IMR-90 (cell line): ENCODE measurements at regions not wholly inside any gene's neighbourhood (a gene's known extent, or its start where the extent isn't known, plus 50 kb on each side); places are given as distances from the start of the nearest gene placed in this dataset.

Experiments
- ATAC-seq: fragments of 200-7000 bp; cut with Tn5 transposase; 2 replicates; pipeline ENCODE4 v1.9.1; 2020; ENCODE audit warnings: low read depth, mild to moderate bottlenecking, moderate library complexity
- BruUV-seq: library from RNA; stranded (reverse); fragments of 400-500 nt; replicated peaks from 2 replicates; lab custom pipeline; 2021; lab: Mats Ljungman, UMichigan
- CTCF ChIA-PET: fragments of 300-600 bp; formaldehyde crosslinking; extraction: SDS; loops from one replicate; lab custom pipeline; 2021; ENCODE audit warnings: antibody characterized with exemption; lab: Yijun Ruan, JAX
- POLR2A ChIA-PET: fragments of 300-600 bp; sonication (Branson Sonifier 250); formaldehyde crosslinking; loops from one replicate; lab custom pipeline; 2022; ENCODE audit warnings: antibody characterized with exemption; ENCODE audit not compliant: unreplicated experiment; lab: Charles Lee
- DNase-seq: peaks from one replicate; pipeline ENCODE4 v3.0.0; 2013
- H2AFZ ChIP-seq: replicated peaks from 2 replicates; pipeline ENCODE3; 2013; ENCODE audit warnings: low read length, mild to moderate bottlenecking; ENCODE audit not compliant: poor library complexity
- H2AK5ac ChIP-seq: 2 replicates; pipeline ENCODE4 v1.6.1; 2013; ENCODE audit warnings: low read depth, low read length, inconsistent platforms
- H2AK9ac ChIP-seq: replicated peaks from 2 replicates; pipeline ENCODE3; 2013; ENCODE audit warnings: mild to moderate bottlenecking, low read depth, low read length, moderate library complexity; ENCODE audit not compliant: poor library complexity
- H2BK120ac ChIP-seq: 2 replicates; pipeline ENCODE4 v1.6.1; 2013; ENCODE audit warnings: low read depth, low read length, inconsistent platforms
- H2BK15ac ChIP-seq: 3 replicates; pipeline ENCODE4 v1.6.1; 2013; ENCODE audit warnings: low read depth, low read length, inconsistent platforms
- H2BK20ac ChIP-seq: 2 replicates; pipeline ENCODE4 v1.6.1; 2013; ENCODE audit warnings: low read depth, mild to moderate bottlenecking, inconsistent platforms, low read length, moderate library complexity
- H2BK5ac ChIP-seq: 2 replicates; pipeline ENCODE4 v1.6.1; 2013; ENCODE audit warnings: mild to moderate bottlenecking, low read depth, low read length, inconsistent platforms; ENCODE audit not compliant: poor library complexity, severe bottlenecking
- H3K14ac ChIP-seq: replicated peaks from 2 replicates; pipeline ENCODE4 v1.6.1; 2013; ENCODE audit warnings: low read depth, low read length, inconsistent platforms
- H3K18ac ChIP-seq: 2 replicates; pipeline ENCODE4 v1.6.1; 2013; ENCODE audit warnings: low read depth, low read length, control low read depth
- H3K23ac ChIP-seq: 2 replicates; pipeline ENCODE4 v1.6.1; 2013; ENCODE audit warnings: low read depth, low read length, inconsistent platforms
- H3K27ac ChIP-seq: 2 replicates; pipeline ENCODE4 v1.5.1; 2013; ENCODE audit warnings: mild to moderate bottlenecking, control low read depth, low read length; ENCODE audit not compliant: insufficient read depth
- H3K27me3 ChIP-seq: 2 replicates; pipeline ENCODE4 v1.6.1; 2013; ENCODE audit warnings: low read length; ENCODE audit not compliant: control insufficient read depth, insufficient read depth
- H3K36me3 ChIP-seq: 2 replicates; pipeline ENCODE4 v1.6.1; 2013; ENCODE audit warnings: low read length, mixed read lengths; ENCODE audit not compliant: control insufficient read depth, insufficient read depth
- H3K4ac ChIP-seq: 2 replicates; pipeline ENCODE4 v1.6.1; 2013; ENCODE audit warnings: low read depth, low read length, inconsistent platforms
- H3K4me1 ChIP-seq: 2 replicates; pipeline ENCODE4 v1.6.1; 2013; ENCODE audit warnings: low read length, mixed read lengths; ENCODE audit not compliant: control insufficient read depth, insufficient read depth
- H3K4me2 ChIP-seq: 2 replicates; pipeline ENCODE4 v1.6.1; 2013; ENCODE audit warnings: low read depth, mild to moderate bottlenecking, control low read depth, low read length, moderate library complexity
- H3K4me3 ChIP-seq: 2 replicates; pipeline ENCODE4 v1.5.1; 2013; ENCODE audit warnings: low read depth, mild to moderate bottlenecking, control low read depth, low read length, moderate library complexity; ENCODE audit not compliant: insufficient read depth
- H3K56ac ChIP-seq: 2 replicates; pipeline ENCODE4 v1.6.1; 2013; ENCODE audit warnings: low read length, inconsistent platforms; ENCODE audit not compliant: insufficient read depth; ENCODE audit errors: extremely low read depth
- H3K79me1 ChIP-seq, 2 experiments: 2 replicates each; pipeline ENCODE4 v1.6.1; 2013; ENCODE audit warnings: low read length in 2 of 2, inconsistent platforms in 1 of 2, low read depth in 1 of 2
- H3K9ac ChIP-seq: 2 replicates; pipeline ENCODE4 v1.6.1; 2013; ENCODE audit warnings: low read depth, low read length, control low read depth
- H3K9me1 ChIP-seq: 2 replicates; pipeline ENCODE4 v1.6.1; 2013; ENCODE audit warnings: low read length, inconsistent platforms; ENCODE audit not compliant: insufficient read depth
- H3K9me3 ChIP-seq: 2 replicates; pipeline ENCODE4 v1.6.1; 2013; ENCODE audit warnings: low read length; ENCODE audit not compliant: control insufficient read depth, insufficient read depth
- H4K20me1 ChIP-seq: 2 replicates; pipeline ENCODE4 v1.6.1; 2013; ENCODE audit warnings: low read length, inconsistent platforms; ENCODE audit not compliant: insufficient read depth
- H4K5ac ChIP-seq: 2 replicates; pipeline ENCODE4 v1.6.1; 2013; ENCODE audit warnings: mild to moderate bottlenecking, low read depth, low read length, control low read depth
- H4K8ac ChIP-seq, 2 experiments: 2 replicates each; pipeline ENCODE4 v1.6.1; 2013; ENCODE audit warnings: low read depth in 2 of 2, low read length in 2 of 2, control low read depth in 1 of 2, inconsistent platforms in 1 of 2
- H4K91ac ChIP-seq: 2 replicates; pipeline ENCODE4 v1.6.1; 2013; ENCODE audit warnings: low read depth, low read length, inconsistent platforms; ENCODE audit not compliant: insufficient read depth
- CHD1 ChIP-seq: IDR thresholded peaks from 2 replicates; pipeline ENCODE4 v1.6.1; 2012; ENCODE audit warnings: low read depth, low read length, improper control_type of control experiment
- RFX5 ChIP-seq: IDR thresholded peaks from 2 replicates; pipeline ENCODE4 v1.8.0; 2012; ENCODE audit warnings: low read depth, mild to moderate bottlenecking, low read length, moderate library complexity
- WGBS, 2 experiments: methylation state at CpG; one replicate each; pipeline versions ENCODE4 v1.1.5 to v1.1.7; 2013; ENCODE audit warnings: missing lambda C conversion rate in 2 of 2; ENCODE audit not compliant: insufficient read length in 1 of 2; ENCODE audit errors: extremely low coverage in 2 of 2; 5-methylcytosine and 5-hydroxymethylcytosine counted together
- dilution Hi-C: fragments of 300-500 bp; cut with HindIII; formaldehyde crosslinking; loops from one replicate; pipeline ENCODE4 v1.14.3; 2018; ENCODE audit warnings: low sequenced_read_pairs; ENCODE audit not compliant: unreplicated experiment
- in situ Hi-C: fragments of 300-500 bp; cut with MboI; formaldehyde crosslinking; loops from 3 replicates; pipeline ENCODE4 v1.14.3; 2019; ENCODE audit warnings: low sequenced_read_pairs, inconsistent platforms, mixed read lengths
- intact Hi-C: fragments of 100-400 bp; cut with micrococcal nuclease; formaldehyde crosslinking; loops from 2 replicates; pipeline ENCODE4 v1.10.0; 2022

GRCh38 chr1:14065486-14065885 lies 365.5 kb downstream of the PRDM2 start:
- H3K36me3 ChIP-seq = no peaks in the 10 kb centered on the region
- no peaks in the 10 kb centered on the region for H4K20me1 ChIP-seq
- BruUV-seq = no TSS peak
- no peak overlapping the region for H3K23ac ChIP-seq
- no peaks in the 10 kb centered on the region for H3K79me1 ChIP-seq
- DNase-seq (no peak), ATAC-seq (no peak)
- H2BK120ac ChIP-seq = no peak overlapping the region
- H3K14ac ChIP-seq = no peak overlapping the region
- H3K4me1 ChIP-seq = no peaks in the 10 kb centered on the region
- intact Hi-C loops (no loop called here), dilution Hi-C loops (no loop called here), in situ Hi-C loops (no loop called here)
- TF ChIP-seq CHD1 (no peak), RFX5 (no peak)
- CTCF ChIA-PET = no interaction called here
- peaks cover 25% of the 10 kb centered on the region for H3K9me3 ChIP-seq
- no peak overlapping the region for H3K4me2 ChIP-seq
- no peak overlapping the region for H4K8ac ChIP-seq
- H3K9ac ChIP-seq = no peak overlapping the region
- H3K9me1 ChIP-seq = no peaks in the 10 kb centered on the region
- H2AFZ ChIP-seq = no peak overlapping the region
- no peak overlapping the region for H2AK5ac ChIP-seq
- no peak overlapping the region for H3K18ac ChIP-seq
- no peak overlapping the region for H2BK15ac ChIP-seq
- no CpG with 5 or more reads among the region's 6 CpGs for WGBS, 2 experiments
- no peak overlapping the region for H2BK20ac ChIP-seq
- no peak overlapping the region for H3K4ac ChIP-seq
- no peak overlapping the region for H4K91ac ChIP-seq
- no peak overlapping the region for H2BK5ac ChIP-seq
- H3K56ac ChIP-seq = no peak overlapping the region
- POLR2A ChIA-PET = interaction anchor here (0.6 kb wide), 1 partner anchor 28 kb away, joined by 3 read pairs; no protein-coding TSS in a partner anchor
- no peak overlapping the region for H2AK9ac ChIP-seq
- no peaks in the 10 kb centered on the region for H3K27me3 ChIP-seq
- no peak overlapping the region for H4K5ac ChIP-seq
- no peak overlapping the region for H3K4me3 ChIP-seq
- no peak overlapping the region for H3K27ac ChIP-seq
